HCT116 (cell line): ENCODE measurements at regions not wholly inside any gene's neighbourhood (a gene's known extent, or its start where the extent isn't known, plus 50 kb on each side); places are given as distances from the start of the nearest gene placed in this dataset.

Source experiments
- CEBPB ChIP-seq: IDR thresholded peaks from 2 replicates; pipeline ENCODE4 v1.6.1; 2012; ENCODE audit warnings: low read depth
- EGR1 ChIP-seq: IDR thresholded peaks from 2 replicates; pipeline ENCODE4 v1.6.1; 2012; ENCODE audit warnings: low read depth
- ELF1 ChIP-seq: IDR thresholded peaks from 2 replicates; pipeline ENCODE4 v1.6.1; 2012; ENCODE audit warnings: low read depth, borderline replicate concordance
- EZH2 ChIP-seq: fragments of 200-600 bp; sonication (generic); IDR thresholded peaks from 2 replicates; pipeline ENCODE4 v1.6.1; 2017; ENCODE audit warnings: antibody characterized with exemption, mixed run types
- JUND ChIP-seq: IDR thresholded peaks from 2 replicates; pipeline ENCODE4 v1.6.1; 2012
- POLR2A ChIP-seq: IDR thresholded peaks from 2 replicates; pipeline ENCODE4 v1.7.0; 2011; ENCODE audit warnings: borderline replicate concordance; ENCODE audit not compliant: insufficient read depth, insufficient read length; ENCODE audit errors: extremely low read depth
- RAD21 ChIP-seq: IDR thresholded peaks from 2 replicates; pipeline ENCODE4 v1.6.1; 2012; ENCODE audit warnings: low read depth, mild to moderate bottlenecking
- REST ChIP-seq: IDR thresholded peaks from 2 replicates; pipeline ENCODE4 v1.6.1; 2012; ENCODE audit warnings: low read depth
- SRF ChIP-seq: IDR thresholded peaks from 2 replicates; pipeline ENCODE4 v1.6.1; 2012; ENCODE audit warnings: low read depth
- YY1 ChIP-seq: IDR thresholded peaks from 2 replicates; pipeline ENCODE4 v1.6.1; 2011; ENCODE audit warnings: low read length, low read depth, moderate library complexity, mild to moderate bottlenecking; ENCODE audit not compliant: insufficient replicate concordance; ENCODE audit errors: extremely low read depth
- ZNF274 ChIP-seq: fragments of 200-500 bp; sonication (Bioruptor generic); IDR thresholded peaks from 2 replicates; pipeline ENCODE4 v1.6.1; 2014; ENCODE audit warnings: mild to moderate bottlenecking, low read depth, low read length, inconsistent platforms
- TF ChIP-seq, protein P1 (sequence below), 3 experiments: fragments of 200-600 bp in 1 of 3; sonication (generic) in 1 of 3; IDR thresholded peaks in 2 of 3; conservative IDR thresholded peaks in 1 of 3; 2 replicates each; pipeline ENCODE4 v1.5.1; 2012 to 2017; ENCODE audit warnings: low read depth in 2 of 3, low read length in 2 of 3, antibody characterized with exemption in 1 of 3, borderline replicate concordance in 1 of 3, control low read depth in 1 of 3, mild to moderate bottlenecking in 1 of 3, mixed read lengths in 1 of 3, mixed run types in 1 of 3, moderate library complexity in 1 of 3; ENCODE audit not compliant: insufficient read depth in 1 of 3

DNA sequence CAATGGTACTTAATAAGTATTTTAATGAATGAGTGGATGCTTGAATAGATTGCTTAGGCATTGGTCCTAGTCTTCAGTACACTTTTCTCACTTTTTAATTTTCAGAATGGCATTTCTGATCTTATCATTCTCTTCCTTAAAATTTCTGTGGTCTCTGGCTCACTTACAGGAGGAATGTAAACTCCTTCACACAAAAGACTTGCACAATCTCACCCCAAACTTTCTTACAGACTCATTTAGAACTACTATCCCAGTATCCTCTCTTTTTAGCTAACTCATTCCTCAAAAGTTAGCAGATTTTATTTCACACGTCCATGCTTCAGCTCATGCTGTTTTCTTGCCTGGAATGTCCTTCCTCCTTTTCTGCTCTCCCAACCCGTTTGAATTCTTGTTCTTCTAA, 350.1 kb downstream of the GRXCR1 start:
- TF ChIP-seq, protein P1, sequence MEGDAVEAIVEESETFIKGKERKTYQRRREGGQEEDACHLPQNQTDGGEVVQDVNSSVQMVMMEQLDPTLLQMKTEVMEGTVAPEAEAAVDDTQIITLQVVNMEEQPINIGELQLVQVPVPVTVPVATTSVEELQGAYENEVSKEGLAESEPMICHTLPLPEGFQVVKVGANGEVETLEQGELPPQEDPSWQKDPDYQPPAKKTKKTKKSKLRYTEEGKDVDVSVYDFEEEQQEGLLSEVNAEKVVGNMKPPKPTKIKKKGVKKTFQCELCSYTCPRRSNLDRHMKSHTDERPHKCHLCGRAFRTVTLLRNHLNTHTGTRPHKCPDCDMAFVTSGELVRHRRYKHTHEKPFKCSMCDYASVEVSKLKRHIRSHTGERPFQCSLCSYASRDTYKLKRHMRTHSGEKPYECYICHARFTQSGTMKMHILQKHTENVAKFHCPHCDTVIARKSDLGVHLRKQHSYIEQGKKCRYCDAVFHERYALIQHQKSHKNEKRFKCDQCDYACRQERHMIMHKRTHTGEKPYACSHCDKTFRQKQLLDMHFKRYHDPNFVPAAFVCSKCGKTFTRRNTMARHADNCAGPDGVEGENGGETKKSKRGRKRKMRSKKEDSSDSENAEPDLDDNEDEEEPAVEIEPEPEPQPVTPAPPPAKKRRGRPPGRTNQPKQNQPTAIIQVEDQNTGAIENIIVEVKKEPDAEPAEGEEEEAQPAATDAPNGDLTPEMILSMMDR (IDR thresholded peaks at IDR 0.05 in 2 of 3, conservative IDR thresholded peaks at IDR 0.05 in 1 of 3; ENCODE audit: borderline replicate concordance in 1 of 3, insufficient read depth in 1 of 3, low read depth in 2 of 3, low read length in 2 of 3): no peak
- TF ChIP-seq EZH2 (no peak), POLR2A (no peak), JUND (no peak), REST (no peak), CEBPB (no peak), ZNF274 (no peak), RAD21 (no peak), SRF (no peak), EGR1 (no peak), YY1 (no peak), ELF1 (no peak)
